Limb (tissue), 2 donors: ENCODE measurements at regions not wholly inside any gene's neighbourhood (a gene's known extent, or its start where the extent isn't known, plus 50 kb on each side); places are given as distances from the start of the nearest gene placed in this dataset.
"Not testable (repeated sequence)": the region's sequence is repeated elsewhere in the genome, so short reads cannot be mapped to it uniquely, and the experiment has no call there.

ENCODE experiments used
- DNase-seq, 2 donors: peaks; one replicate each; pipeline ENCODE4 v3.0.0-alpha.2; 2016; ENCODE audit errors: extremely low spot score in 2 of 2

DNA sequence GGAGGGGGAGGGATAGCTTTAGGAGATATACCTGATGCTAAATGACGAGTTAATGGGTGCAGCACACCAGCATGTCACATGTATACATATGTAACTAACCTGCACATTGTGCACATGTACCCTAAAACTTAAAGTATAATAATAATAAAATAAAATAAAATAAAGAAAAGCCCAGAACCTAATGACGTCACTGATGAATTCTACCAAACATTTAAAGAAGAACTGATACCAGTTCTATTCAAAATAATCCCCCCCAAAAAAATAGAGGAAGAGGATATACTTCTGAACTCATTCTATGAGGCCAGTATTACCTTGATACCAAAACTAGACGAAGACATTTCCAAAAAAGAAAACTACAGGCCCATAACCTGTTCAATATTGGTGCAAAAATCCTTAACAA, 68.6 kb upstream of the AR start:
- not testable (repeated sequence) for DNase-seq

DNA sequence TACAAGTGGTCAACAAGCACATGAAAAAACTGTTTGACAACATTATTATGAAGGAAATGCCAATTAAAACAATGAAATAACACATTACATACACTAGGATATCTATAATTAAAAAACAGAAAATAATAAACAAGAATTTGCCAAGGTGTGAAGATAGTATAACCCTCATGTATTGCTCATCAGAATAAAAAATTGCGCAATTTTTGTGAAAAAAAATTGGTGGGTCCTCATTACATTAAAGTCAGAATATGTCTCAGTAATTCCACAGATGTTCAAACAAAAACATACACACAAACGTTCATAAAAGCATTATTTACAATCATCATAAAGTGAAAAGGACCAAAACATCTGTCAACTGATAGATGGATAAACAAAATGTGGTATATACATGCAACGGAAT, 63.0 kb upstream of the AR start:
- DNase-seq, result no peak
